ENCODE measurements at regions not wholly inside any gene's neighbourhood (a gene's known extent, or its start where the extent isn't known, plus 50 kb on each side); places are given as distances from the start of the nearest gene placed in this dataset.

- Histone ChIP-seq H2BK12ac (ENCODE audit: low read depth, low read length) (no peak overlapping the region), H3K4me3 (ENCODE audit: extremely low read depth in 1 of 4, insufficient read depth in 2 of 4, low read depth in 3 of 4, low read length in 4 of 4) (no peak overlapping the region), H3K27ac (ENCODE audit: low read depth, low read length) (no peak overlapping the region), H3K4me2 (ENCODE audit: insufficient read depth in 1 of 2, low read depth in 2 of 2, low read length in 2 of 2) (no peak overlapping the region), H4K8ac (ENCODE audit: extremely low read depth, insufficient read depth, low read length) (no peak overlapping the region), H3K18ac (ENCODE audit: extremely low read depth, low read length) (no peak overlapping the region), H2BK120ac (replicated peaks; ENCODE audit: low read depth, low read length) (no peak overlapping the region), H2AK5ac (ENCODE audit: low read depth, low read length) (no peak overlapping the region), H2BK5ac (ENCODE audit: low read depth, low read length) (no peak overlapping the region), H2AFZ (ENCODE audit: low read length) (no peak overlapping the region), H3K79me1 (ENCODE audit: low read depth, low read length) (no peaks in the 10 kb centered on the region), H3K36me3 (ENCODE audit: control insufficient read depth in 2 of 4, insufficient read depth in 4 of 4, low read length in 3 of 4) (no peaks in the 10 kb centered on the region), H3K79me2 (ENCODE audit: control insufficient read depth in 1 of 2, insufficient read depth in 2 of 2, low read length in 2 of 2) (no peaks in the 10 kb centered on the region), H3K4ac (replicated peaks; ENCODE audit: insufficient read length, low read depth, low read length) (no peak overlapping the region), H3K23me2 (ENCODE audit: low read depth, low read length) (no peaks in the 10 kb centered on the region), H3K27me3 (replicated peaks in 1 of 4; ENCODE audit: control insufficient read depth in 3 of 4, extremely low read depth in 1 of 4, insufficient read depth in 3 of 4, low read length in 3 of 4) (no peaks in the 10 kb centered on the region), H2BK20ac (ENCODE audit: low read length) (no peak overlapping the region), H3K9me3 (ENCODE audit: insufficient read depth in 2 of 2, low read depth in 1 of 2, low read length in 1 of 2) (no peaks in the 10 kb centered on the region), H3K9ac (replicated peaks in 1 of 4; ENCODE audit: extremely low read depth in 1 of 4, low read depth in 3 of 4, low read length in 3 of 4) (no peak overlapping the region), H3K56ac (replicated peaks; ENCODE audit: insufficient read length, low read depth, low read length) (no peak overlapping the region), H2BK15ac (ENCODE audit: low read length) (no peak overlapping the region), H3K23ac (ENCODE audit: insufficient read length) (no peak overlapping the region), H4K5ac (ENCODE audit: insufficient read length, low read depth, low read length) (no peak overlapping the region), H3K4me1 (replicated peaks in 1 of 4; ENCODE audit: control insufficient read depth in 3 of 4, insufficient read depth in 4 of 4, low read length in 3 of 4) (no peaks in the 10 kb centered on the region), H3K14ac (ENCODE audit: insufficient read length) (no peak overlapping the region), H4K91ac (replicated peaks; ENCODE audit: insufficient read length, low read length) (no peak overlapping the region), H4K20me1 (replicated peaks in 1 of 2; ENCODE audit: control insufficient read depth in 1 of 2, insufficient read depth in 2 of 2, low read length in 2 of 2) (no peaks in the 10 kb centered on the region)
- no peak for FAIRE-seq
- WGBS, 2 experiments (ENCODE audit: extremely low coverage in 1 of 2, insufficient coverage in 1 of 2, insufficient read length in 1 of 2, insufficient replicate concordance in 2 of 2, low coverage in 1 of 2, low lambda C conversion rate in 2 of 2, missing lambda C conversion rate in 1 of 2), result 94% methylated on average over 3 of the region's 3 CpGs; no CpG with 5 or more reads in 1 of the 2 experiments
- CTCF ChIA-PET (ENCODE audit: partially characterized antibody), result interaction anchor here (0.7 kb wide), 1 partner anchor 27 kb away, joined by 3 read pairs; no protein-coding TSS in a partner anchor
- TF ChIP-seq CTBP2 (IDR thresholded peaks at IDR 0.05; ENCODE audit: borderline replicate concordance, insufficient read depth, insufficient read length, low read length) (no peak), SUZ12 (IDR thresholded peaks at IDR 0.05; ENCODE audit: low read length) (no peak), NANOG (IDR thresholded peaks at IDR 0.05; ENCODE audit: insufficient read depth, low read depth, low read length, poor library complexity, severe bottlenecking) (no peak)
- POLR2A ChIA-PET (ENCODE audit: partially characterized antibody), result no interaction called here
- DNase-seq (ENCODE audit: low read depth in 1 of 2, low spot score in 2 of 2), result no peak
Measured at GRCh38 chr17:68141050-68141449, 105.5 kb downstream of the KPNA2 start.

Data from H1 (cell line).